ENCODE measurements at regions not wholly inside any gene's neighbourhood (a gene's known extent, or its start where the extent isn't known, plus 50 kb on each side); places are given as distances from the start of the nearest gene placed in this dataset.

- Mint-ChIP-seq H3K36me3 (ENCODE audit: low read depth) (peaks cover 2% of the 10 kb centered on the region), H3K27ac (ENCODE audit: unreplicated experiment) (no peak overlapping the region), H3K4me1 (ENCODE audit: low read depth) (peaks cover 44% of the 10 kb centered on the region), H3K27me3 (ENCODE audit: low read depth) (no peaks in the 10 kb centered on the region), H3K9me3 (ENCODE audit: low read depth) (peaks cover 5% of the 10 kb centered on the region), H3K4me3 (ENCODE audit: unreplicated experiment) (no peak overlapping the region)
- DNase-seq (ENCODE audit: low spot score): no peak
- TF ChIP-seq CTCF (IDR thresholded peaks at IDR 0.05): no peak
These were observed 104.3 kb upstream of the PDE3A start for GRCh38 chr12:20264026-20264425.

- H3K27me3 Mint-ChIP-seq (ENCODE audit: low read depth): no peaks in the 10 kb centered on the region
- peak overlapping the region; percentile 39 for H3K27ac Mint-ChIP-seq (ENCODE audit: unreplicated experiment)
These were observed 103.7 kb upstream of the PDE3A start for GRCh38 chr12:20264608-20265114.

GRCh38 chr12:20268121-20268732 lies 100.1 kb upstream of the PDE3A start:
- Mint-ChIP-seq H3K4me3 (ENCODE audit: unreplicated experiment) (no peak overlapping the region), H3K36me3 (ENCODE audit: low read depth) (peaks cover 2% of the 10 kb centered on the region), H3K27me3 (ENCODE audit: low read depth) (no peaks in the 10 kb centered on the region), H3K27ac (ENCODE audit: unreplicated experiment) (no peak overlapping the region), H3K9me3 (ENCODE audit: low read depth) (peaks cover 5% of the 10 kb centered on the region), H3K4me1 (ENCODE audit: low read depth) (peaks cover 58% of the 10 kb centered on the region)
- no peak for TF ChIP-seq CTCF (IDR thresholded peaks at IDR 0.05)
- no peak for DNase-seq (ENCODE audit: low spot score)

More at GRCh38 chr12:20264608-20265114, 103.7 kb upstream of the PDE3A start:
- TF ChIP-seq CTCF (IDR thresholded peaks at IDR 0.05): no peak
- Mint-ChIP-seq H3K36me3 (ENCODE audit: low read depth) (peaks cover 2% of the 10 kb centered on the region), H3K9me3 (ENCODE audit: low read depth) (peaks cover 5% of the 10 kb centered on the region), H3K4me3 (ENCODE audit: unreplicated experiment) (no peak overlapping the region), H3K4me1 (ENCODE audit: low read depth) (peaks cover 44% of the 10 kb centered on the region)
- no peak for DNase-seq (ENCODE audit: low spot score)

- Mint-ChIP-seq H3K9me3 (ENCODE audit: low read depth) (peaks cover 5% of the 10 kb centered on the region), H3K4me1 (ENCODE audit: low read depth) (peaks cover 62% of the 10 kb centered on the region), H3K4me3 (ENCODE audit: unreplicated experiment) (no peak overlapping the region), H3K27ac (ENCODE audit: unreplicated experiment) (no peak overlapping the region), H3K27me3 (ENCODE audit: low read depth) (no peaks in the 10 kb centered on the region), H3K36me3 (ENCODE audit: low read depth) (peaks cover 2% of the 10 kb centered on the region)
- no peak for DNase-seq (ENCODE audit: low spot score)
- no peak for TF ChIP-seq CTCF (IDR thresholded peaks at IDR 0.05)
These were observed 99.6 kb upstream of the PDE3A start for GRCh38 chr12:20268771-20269170.

- H3K4me3 Mint-ChIP-seq (ENCODE audit: unreplicated experiment): no peak overlapping the region
- peaks cover 2% of the 10 kb centered on the region for H3K36me3 Mint-ChIP-seq (ENCODE audit: low read depth)
- H3K27me3 Mint-ChIP-seq (ENCODE audit: low read depth): no peaks in the 10 kb centered on the region
- H3K4me1 Mint-ChIP-seq (ENCODE audit: low read depth): peaks cover 66% of the 10 kb centered on the region
- no peak for TF ChIP-seq CTCF (IDR thresholded peaks at IDR 0.05)
- no peak for DNase-seq (ENCODE audit: low spot score)
- peaks cover 5% of the 10 kb centered on the region for H3K9me3 Mint-ChIP-seq (ENCODE audit: low read depth)
- H3K27ac Mint-ChIP-seq (ENCODE audit: unreplicated experiment): no peak overlapping the region
These were observed 98.8 kb upstream of the PDE3A start for GRCh38 chr12:20269337-20270067.

Measured in chondrocyte (in vitro differentiated cells).